GM12878 (cell line): ENCODE measurements at regions not wholly inside any gene's neighbourhood (a gene's known extent, or its start where the extent isn't known, plus 50 kb on each side); places are given as distances from the start of the nearest gene placed in this dataset.

ENCODE experiments used
- ATAC-seq: fragments of 200-7000 bp; cut with Tn5 transposase; 3 replicates; pipeline ENCODE4 v1.9.1; 2020; ENCODE audit warnings: mild to moderate bottlenecking, moderate library complexity
- BruUV-seq: library from RNA; stranded (reverse); fragments of 400-500 nt; replicated peaks from 2 replicates; lab custom pipeline; 2021; lab: Mats Ljungman, UMichigan
- CTCF ChIA-PET: fragments of 300-600 bp; sonication (Branson Sonifier 250); formaldehyde crosslinking; extraction: SDS; loops from one replicate; lab custom pipeline; 2021; ENCODE audit warnings: inconsistent platforms; lab: Yijun Ruan, JAX
- POLR2A ChIA-PET: fragments of 350-600 bp; formaldehyde crosslinking; extraction: SDS; loops from one replicate; lab custom pipeline; 2021; ENCODE audit warnings: inconsistent platforms; lab: Charles Lee
- RAD21 ChIA-PET: fragments of 300-600 bp; sonication (Branson Sonifier 250); formaldehyde crosslinking; loops from one replicate; lab custom pipeline; 2023; ENCODE audit warnings: antibody characterized with exemption; ENCODE audit not compliant: unreplicated experiment; lab: Charles Lee
- SMC1A ChIA-PET: fragments of 300-600 bp; sonication (Branson Sonifier 250); formaldehyde crosslinking; loops from one replicate; lab custom pipeline; 2023; ENCODE audit not compliant: unreplicated experiment, uncharacterized antibody; lab: Charles Lee
- DNase-seq: peaks from one replicate; pipeline ENCODE4 v3.0.0-alpha.2; 2011; ENCODE audit warnings: low read depth, low spot score
- FAIRE-seq: peaks from 3 replicates; lab custom pipeline; 2011; peaks lifted over from hg19 to GRCh38; lab: Jason Lieb, UNC
- H2AFZ ChIP-seq: 2 replicates; pipeline ENCODE4 v1.6.0; 2011; ENCODE audit warnings: low read depth, low read length, control low read depth; ENCODE audit not compliant: control insufficient read depth
- H3K27ac ChIP-seq: 2 replicates; pipeline ENCODE4 v1.5.1; 2011; ENCODE audit warnings: control low read depth; ENCODE audit not compliant: control insufficient read depth, insufficient read depth
- H3K27me3 ChIP-seq, 2 experiments: replicated peaks in 1 of 2; 2 replicates each; pipeline versions ENCODE4 v1.6.0 to v1.6.1; 2011; ENCODE audit warnings: low read length in 1 of 2; ENCODE audit not compliant: control insufficient read depth in 2 of 2, insufficient read depth in 2 of 2
- H3K36me3 ChIP-seq, 2 experiments: 2 replicates each; pipeline ENCODE4 v1.5.1; 2011; ENCODE audit warnings: low read length in 1 of 2; ENCODE audit not compliant: control insufficient read depth in 2 of 2, insufficient read depth in 2 of 2
- H3K4me1 ChIP-seq: 2 replicates; pipeline ENCODE4 v1.6.1; 2011; ENCODE audit warnings: mild to moderate bottlenecking, low read length, moderate library complexity, mixed read lengths; ENCODE audit not compliant: control insufficient read depth, insufficient read depth
- H3K4me2 ChIP-seq: 2 replicates; pipeline ENCODE4 v1.6.0; 2011; ENCODE audit warnings: control low read depth; ENCODE audit not compliant: control insufficient read depth, insufficient read depth
- H3K4me3 ChIP-seq: fragments of 200-600 bp; sonication (generic); 2 replicates; pipeline ENCODE4 v1.5.1; 2016
- H3K79me2 ChIP-seq: 2 replicates; pipeline ENCODE4 v1.6.0; 2011; ENCODE audit warnings: low read length; ENCODE audit not compliant: control insufficient read depth, insufficient read depth
- H3K9ac ChIP-seq: 2 replicates; pipeline ENCODE4 v1.8.0; 2011; ENCODE audit warnings: low read length, control low read depth, mixed read lengths; ENCODE audit not compliant: control insufficient read depth, insufficient read depth
- H3K9me3 ChIP-seq: replicated peaks from 3 replicates; pipeline ENCODE4 v1.5.1; 2011; ENCODE audit warnings: mild to moderate bottlenecking, low read length; ENCODE audit not compliant: control insufficient read depth, insufficient read depth
- H4K20me1 ChIP-seq: 2 replicates; pipeline ENCODE4 v1.6.0; 2011; ENCODE audit not compliant: control insufficient read depth, insufficient read depth
- EP300 ChIP-seq, 2 experiments: fragments of 150-350 bp in 1 of 2; IDR thresholded peaks; 2 replicates each; pipeline ENCODE4 v1.6.1; 2011 to 2012; ENCODE audit warnings: low read depth in 2 of 2, low read length in 2 of 2, borderline replicate concordance in 1 of 2, improper control_type of control experiment in 1 of 2, inconsistent platforms in 1 of 2; ENCODE audit not compliant: control insufficient read depth in 1 of 2
- IRF4 ChIP-seq: IDR thresholded peaks from 2 replicates; pipeline ENCODE4 v1.6.1; 2011; ENCODE audit warnings: low read depth, low read length
- MXI1 ChIP-seq: fragments of 150-350 bp; IDR thresholded peaks from 2 replicates; pipeline ENCODE4 v1.6.1; 2011; ENCODE audit warnings: low read depth, mild to moderate bottlenecking, inconsistent platforms, low read length, improper control_type of control experiment
- RELA ChIP-seq: fragments of 450-650 bp; IDR thresholded peaks from 2 replicates; pipeline ENCODE4 v1.8.0; 2014; ENCODE audit warnings: borderline replicate concordance; ENCODE audit not compliant: partially characterized antibody
- SP1 ChIP-seq: IDR thresholded peaks from one replicate; pipeline ENCODE4 v1.6.1; 2011; ENCODE audit warnings: low read depth, low read length
- ZBED1 ChIP-seq: IDR thresholded peaks from 2 replicates; pipeline ENCODE4 v1.6.1; 2016; ENCODE audit warnings: borderline replicate concordance
- WGBS: methylation state at CpG from one replicate; pipeline ENCODE4 v1.1.6; 2016; ENCODE audit warnings: low lambda C conversion rate; ENCODE audit not compliant: insufficient replicate concordance, insufficient coverage; ENCODE audit errors: missing lambda C conversion rate; 5-methylcytosine and 5-hydroxymethylcytosine counted together
- in situ Hi-C: fragments of 300-500 bp; cut with MboI; formaldehyde crosslinking; loops from 9 replicates; pipeline ENCODE4 v1.14.3; 2018; ENCODE audit warnings: mixed read lengths
- intact Hi-C: fragments of 100-400 bp; cut with micrococcal nuclease; formaldehyde crosslinking; loops from one replicate; pipeline ENCODE4 v1.14.2; 2022; ENCODE audit not compliant: unreplicated experiment
- TF ChIP-seq, protein P1 (sequence below): IDR thresholded peaks from 2 replicates; pipeline ENCODE4 v1.6.1; 2012; ENCODE audit warnings: low read length, inconsistent platforms
- TF ChIP-seq, protein P2 (sequence below): fragments of 450-650 bp; IDR thresholded peaks from 2 replicates; pipeline ENCODE4 v1.6.1; 2017; ENCODE audit warnings: low read depth, mild to moderate bottlenecking, moderate library complexity

DNA sequence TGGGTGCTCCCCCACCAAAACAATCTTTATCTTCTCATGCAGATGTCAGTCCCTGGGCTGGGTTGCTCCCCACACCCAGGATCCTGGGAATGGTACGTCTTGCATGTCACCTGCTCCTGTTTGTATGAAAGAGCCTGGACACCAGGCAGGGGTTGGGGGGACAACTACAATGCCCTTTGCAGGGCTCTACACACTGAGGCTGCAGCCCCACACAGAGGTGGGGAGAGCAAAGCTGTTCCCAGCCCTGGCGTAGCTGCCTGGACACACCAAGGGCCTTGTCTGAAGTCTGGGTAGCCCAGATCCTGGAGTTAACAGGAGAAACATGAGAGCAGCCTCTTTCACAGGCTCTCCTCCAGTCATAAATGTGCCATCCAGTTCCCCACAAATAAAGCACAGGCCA, 61.2 kb upstream of the TMEM72 start:
- Histone ChIP-seq H3K4me1 (no peaks in the 10 kb centered on the region), H3K9me3 (no peaks in the 10 kb centered on the region), H3K4me2 (no peak overlapping the region), H3K27ac (no peak overlapping the region), H4K20me1 (no peaks in the 10 kb centered on the region), H3K27me3 (no peaks in the 10 kb centered on the region; a peak in 2 of 4 replicates), H2AFZ (no peak overlapping the region), H3K4me3 (no peak overlapping the region), H3K9ac (no peak overlapping the region), H3K79me2 (no peaks in the 10 kb centered on the region), H3K36me3 (no peaks in the 10 kb centered on the region)
- DNase-seq (no peak), ATAC-seq (no peak), FAIRE-seq (no peak)
- BruUV-seq, result no TSS peak
- no peak for TF ChIP-seq IRF4
- no peak for TF ChIP-seq EP300 (IDR thresholded peaks at IDR 0.05; ENCODE audit: borderline replicate concordance in 1 of 2, control insufficient read depth in 1 of 2, low read depth in 2 of 2, low read length in 2 of 2)
- TF ChIP-seq, protein P1, sequence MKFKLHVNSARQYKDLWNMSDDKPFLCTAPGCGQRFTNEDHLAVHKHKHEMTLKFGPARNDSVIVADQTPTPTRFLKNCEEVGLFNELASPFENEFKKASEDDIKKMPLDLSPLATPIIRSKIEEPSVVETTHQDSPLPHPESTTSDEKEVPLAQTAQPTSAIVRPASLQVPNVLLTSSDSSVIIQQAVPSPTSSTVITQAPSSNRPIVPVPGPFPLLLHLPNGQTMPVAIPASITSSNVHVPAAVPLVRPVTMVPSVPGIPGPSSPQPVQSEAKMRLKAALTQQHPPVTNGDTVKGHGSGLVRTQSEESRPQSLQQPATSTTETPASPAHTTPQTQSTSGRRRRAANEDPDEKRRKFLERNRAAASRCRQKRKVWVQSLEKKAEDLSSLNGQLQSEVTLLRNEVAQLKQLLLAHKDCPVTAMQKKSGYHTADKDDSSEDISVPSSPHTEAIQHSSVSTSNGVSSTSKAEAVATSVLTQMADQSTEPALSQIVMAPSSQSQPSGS, result no peak
- TF ChIP-seq MXI1, result no peak
- TF ChIP-seq, protein P2, sequence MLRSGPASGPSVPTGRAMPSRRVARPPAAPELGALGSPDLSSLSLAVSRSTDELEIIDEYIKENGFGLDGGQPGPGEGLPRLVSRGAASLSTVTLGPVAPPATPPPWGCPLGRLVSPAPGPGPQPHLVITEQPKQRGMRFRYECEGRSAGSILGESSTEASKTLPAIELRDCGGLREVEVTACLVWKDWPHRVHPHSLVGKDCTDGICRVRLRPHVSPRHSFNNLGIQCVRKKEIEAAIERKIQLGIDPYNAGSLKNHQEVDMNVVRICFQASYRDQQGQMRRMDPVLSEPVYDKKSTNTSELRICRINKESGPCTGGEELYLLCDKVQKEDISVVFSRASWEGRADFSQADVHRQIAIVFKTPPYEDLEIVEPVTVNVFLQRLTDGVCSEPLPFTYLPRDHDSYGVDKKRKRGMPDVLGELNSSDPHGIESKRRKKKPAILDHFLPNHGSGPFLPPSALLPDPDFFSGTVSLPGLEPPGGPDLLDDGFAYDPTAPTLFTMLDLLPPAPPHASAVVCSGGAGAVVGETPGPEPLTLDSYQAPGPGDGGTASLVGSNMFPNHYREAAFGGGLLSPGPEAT, result no peak
- no peak for TF ChIP-seq SP1
- no peak for TF ChIP-seq RELA
- no peak for TF ChIP-seq ZBED1
- intact Hi-C loops, result loop anchor here (10.0 kb wide), 3 partner anchors 275 to 455 kb away; no protein-coding TSS in a partner anchor
- ChIA-PET RAD21 (no interaction called here), POLR2A (no interaction called here), SMC1A (no interaction called here), CTCF (interaction anchor here (0.6 kb wide), 1 partner anchor 9 kb away, joined by 3 read pairs; no protein-coding TSS in a partner anchor)
- 21% methylated on average over 2 of the region's 2 CpGs for WGBS
- in situ Hi-C loops, result loop anchor here (25.0 kb wide), 1 partner anchor 463 kb away; the partner anchor contains the start of gene CXCL12
